Stimulated activated CD8-positive, alpha-beta memory T cell treated with anti-CD3 and anti-CD28 coated beads, Interleukin-4, amount 100 ng/mL, for 4 hours (primary cell): ENCODE measurements at regions not wholly inside any gene's neighbourhood (a gene's known extent, or its start where the extent isn't known, plus 50 kb on each side); places are given as distances from the start of the nearest gene placed in this dataset.
"Not testable (repeated sequence)": the region's sequence is repeated elsewhere in the genome, so short reads cannot be mapped to it uniquely, and the experiment has no call there.

ENCODE experiments used
- DNase-seq, 2 donors: peaks; one replicate each; pipeline ENCODE4 v3.0.0-alpha.2; 2020; ENCODE audit warnings: low read depth in 2 of 2, low spot score in 1 of 2

- no peak for DNase-seq
Measured at GRCh38 chr12:67455236-67455635, 186.1 kb downstream of the CAND1 start.

DNA sequence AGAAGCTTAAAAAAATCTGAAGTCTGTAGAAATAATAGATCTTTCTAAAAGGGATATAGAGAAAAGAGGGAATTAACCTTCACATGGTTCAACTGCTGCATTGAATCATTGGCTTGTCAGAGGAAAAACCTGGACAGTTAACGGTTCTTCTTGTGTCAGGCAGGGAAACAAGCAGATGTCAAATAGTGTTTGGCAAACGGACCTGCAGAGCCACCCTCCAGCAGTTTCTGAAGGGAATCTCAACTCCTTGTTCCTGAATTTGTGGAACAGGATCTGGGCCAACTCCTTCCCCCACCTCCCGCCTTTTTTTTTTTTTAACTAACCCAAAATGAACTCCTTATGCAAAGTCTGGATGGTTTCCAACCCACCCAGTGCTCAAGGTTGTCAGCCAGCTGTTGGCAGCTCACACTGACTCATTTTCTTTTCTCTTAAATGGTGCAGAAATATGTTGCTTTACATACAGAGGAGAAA is 187.3 kb downstream of the CAND1 start:
- no peak for DNase-seq

DNA sequence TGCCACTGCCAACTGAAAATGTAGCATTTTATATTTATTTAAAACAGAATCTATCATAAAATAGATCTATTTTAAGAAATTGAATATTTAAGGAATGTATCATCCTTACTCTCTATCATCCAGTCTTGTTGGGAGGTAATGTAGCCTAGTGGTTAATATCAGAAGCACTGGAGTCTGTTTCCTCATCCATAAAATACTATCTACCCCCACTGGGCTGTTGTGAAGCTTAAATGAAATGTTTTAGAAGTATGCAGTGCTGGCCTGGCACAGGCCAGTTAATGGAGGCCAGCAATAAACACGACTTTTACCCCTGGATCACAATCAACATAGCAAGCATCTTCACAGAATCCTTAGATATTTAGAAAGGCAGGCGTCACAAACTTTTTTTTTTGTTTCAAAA is 188.0 kb downstream of the CAND1 start:
- DNase-seq, result no peak

DNA sequence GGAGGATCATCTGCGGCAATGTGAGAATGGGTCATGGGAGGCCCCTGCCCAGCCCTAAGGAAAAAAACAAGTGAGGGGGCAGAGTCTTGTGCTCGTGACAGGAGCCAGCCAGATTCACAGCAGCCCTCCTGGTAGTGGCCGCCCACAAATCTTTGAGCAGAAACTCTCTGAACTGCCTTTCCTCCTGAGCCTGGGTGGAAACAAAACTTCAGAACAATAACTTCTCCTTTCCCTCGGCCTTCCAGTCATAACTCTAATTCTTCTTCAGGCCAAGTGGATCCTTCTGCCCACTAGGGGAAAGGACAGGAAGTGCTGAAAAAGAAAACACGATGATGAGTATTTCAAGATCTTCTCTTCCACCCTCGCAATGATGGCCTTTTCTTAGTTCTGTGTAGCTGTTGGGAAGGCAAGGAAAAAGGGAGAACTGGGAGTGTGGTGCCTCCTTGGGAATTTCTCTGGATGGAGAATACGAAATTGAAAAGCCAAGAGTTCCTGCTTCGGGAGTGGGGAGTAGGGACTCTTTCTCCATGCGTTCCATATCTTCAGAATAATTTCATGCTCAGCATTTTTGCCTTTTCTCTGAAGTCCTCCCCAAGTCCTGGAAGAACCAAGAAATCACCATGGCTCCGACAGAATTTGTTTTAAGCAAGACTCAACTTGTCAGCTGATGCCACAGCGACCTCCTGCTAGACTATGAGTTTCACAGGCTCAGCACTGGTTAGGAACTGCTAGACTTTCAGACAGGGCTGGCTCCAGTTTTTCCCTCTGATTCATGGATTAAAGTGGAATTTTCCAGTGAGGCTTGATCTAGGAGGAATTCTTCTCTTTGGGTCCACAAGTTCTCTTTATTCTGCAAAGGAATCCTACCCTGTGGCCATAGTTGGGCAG is 188.9 kb downstream of the CAND1 start:
- DNase-seq, result no peak

- no peak for DNase-seq
Measured at GRCh38 chr12:67459173-67459572, 189.4 kb upstream of the DYRK2 start.

- DNase-seq, result no peak
Measured at GRCh38 chr12:67459578-67459977, 189.0 kb upstream of the DYRK2 start.

- no peak for DNase-seq
Measured at GRCh38 chr12:67460388-67460787, 188.2 kb upstream of the DYRK2 start.

DNA sequence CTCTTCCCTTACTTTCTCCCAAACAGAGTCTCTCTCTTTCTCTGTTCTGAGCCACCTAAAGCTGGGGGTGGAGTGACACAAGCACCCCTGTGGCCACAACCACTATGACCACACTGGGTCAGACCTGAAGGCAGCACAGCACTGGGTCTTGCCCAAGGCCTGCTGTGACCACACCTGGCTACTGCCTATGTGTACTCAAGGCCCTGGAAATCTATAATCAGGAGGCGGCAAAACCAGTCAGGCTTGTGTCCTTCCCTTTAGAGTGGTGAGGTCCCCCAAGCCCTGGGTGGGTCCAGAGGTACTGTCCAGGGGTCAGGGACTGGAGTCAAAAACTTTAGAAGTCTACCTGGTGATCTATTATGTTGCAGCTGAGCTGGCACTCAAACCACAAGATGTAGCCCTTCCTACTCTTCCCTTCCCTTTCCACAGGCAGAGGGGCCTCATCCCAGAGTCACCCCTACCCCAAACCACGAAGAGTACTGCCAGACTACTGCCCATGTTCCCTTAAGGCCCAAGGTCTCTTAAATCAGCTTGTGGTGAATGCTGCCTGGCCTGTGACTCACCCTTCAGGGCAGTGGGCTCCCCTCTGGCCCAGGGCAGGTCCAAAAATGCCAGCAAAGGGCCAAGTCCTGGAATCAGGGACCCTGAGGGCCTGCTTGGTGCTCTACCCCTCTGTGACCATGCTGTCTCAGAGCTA is 179.8 kb upstream of the DYRK2 start:
- no peak for DNase-seq

DNA sequence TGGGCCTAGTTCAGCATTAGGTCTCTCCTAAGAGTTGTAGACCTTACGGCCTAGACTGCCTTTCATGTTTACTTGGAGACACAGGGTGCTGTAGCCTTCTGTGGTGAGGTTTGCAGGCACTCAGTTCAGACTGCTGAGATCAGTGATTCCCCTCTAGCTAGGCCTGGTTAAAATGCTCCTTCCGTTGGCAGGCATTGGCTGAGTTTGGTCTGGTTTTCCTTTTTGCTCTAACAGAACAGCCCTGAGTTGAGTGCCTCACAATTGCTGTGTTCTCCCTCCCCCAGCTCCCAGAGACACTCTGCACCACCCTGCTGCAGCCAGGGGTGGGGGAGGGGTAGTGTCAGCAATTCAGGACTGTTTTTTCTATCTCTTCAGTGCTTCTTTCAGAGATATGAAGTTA is 178.9 kb upstream of the DYRK2 start:
- DNase-seq, result no peak

GRCh38 chr12:67471810-67472209 is 176.7 kb upstream of the DYRK2 start:
- DNase-seq, result no peak

DNA sequence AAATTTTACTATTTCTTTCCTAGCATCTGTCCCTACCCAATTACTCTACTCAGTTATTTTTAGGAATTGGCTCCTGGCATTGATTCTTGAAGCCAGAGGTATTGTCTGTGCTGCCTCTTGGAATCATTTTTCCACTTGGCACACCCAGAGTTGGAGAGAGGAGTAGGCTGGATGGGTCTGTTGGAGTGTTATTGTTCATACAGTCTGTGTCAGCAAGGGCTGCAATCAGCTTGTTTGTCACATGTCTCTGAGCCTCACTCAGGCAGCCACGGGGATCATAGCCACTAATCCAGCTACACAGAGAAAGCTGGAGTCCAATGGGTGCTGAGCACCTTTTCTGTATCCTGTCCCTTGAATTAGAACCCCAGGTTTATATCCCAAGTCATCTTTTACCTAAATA is 176.0 kb upstream of the DYRK2 start:
- no peak for DNase-seq

- no peak for DNase-seq
Measured at GRCh38 chr12:67474934-67475620, 173.5 kb upstream of the DYRK2 start.

- no peak for DNase-seq
Measured at GRCh38 chr12:67475725-67476124, 172.8 kb upstream of the DYRK2 start.

GRCh38 chr12:67477681-67478265 is 170.8 kb upstream of the DYRK2 start:
- no peak for DNase-seq

- DNase-seq, result peak; percentile 32 to 43
Measured at GRCh38 chr12:67482751-67483661, 165.5 kb upstream of the DYRK2 start.

DNA sequence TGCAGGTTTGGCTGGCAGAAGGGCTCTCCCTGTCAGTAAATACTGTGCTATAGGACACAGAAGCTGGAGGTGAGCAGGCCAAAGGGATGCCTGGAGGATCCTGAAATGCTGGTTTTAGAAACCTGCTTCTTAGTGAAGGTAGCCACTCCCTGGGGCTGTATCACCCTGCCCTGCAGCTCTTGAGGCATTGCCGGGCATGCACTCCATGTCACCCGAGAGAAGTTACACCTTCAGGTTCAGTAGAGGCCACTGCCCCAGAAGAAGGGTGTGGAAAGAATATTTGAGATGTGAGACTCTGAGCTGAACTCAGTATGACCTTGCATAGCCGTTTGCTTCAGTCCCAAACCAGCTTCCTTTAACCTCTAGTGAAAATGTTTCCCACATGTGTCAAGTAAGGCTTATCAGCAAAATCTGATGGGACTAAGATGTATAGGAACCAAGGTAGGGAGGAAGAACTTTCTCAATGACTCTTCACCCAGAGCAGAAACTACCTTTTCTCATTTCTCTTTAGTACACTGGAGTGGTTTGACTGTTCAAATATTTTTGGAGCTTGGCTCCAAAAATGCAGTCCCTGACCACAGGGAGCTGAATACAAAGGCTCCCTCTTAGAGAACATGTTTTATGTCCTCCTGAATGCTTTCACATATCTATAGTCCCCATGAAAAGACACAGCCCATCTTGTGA is 164.5 kb upstream of the DYRK2 start:
- DNase-seq, result no peak

DNA sequence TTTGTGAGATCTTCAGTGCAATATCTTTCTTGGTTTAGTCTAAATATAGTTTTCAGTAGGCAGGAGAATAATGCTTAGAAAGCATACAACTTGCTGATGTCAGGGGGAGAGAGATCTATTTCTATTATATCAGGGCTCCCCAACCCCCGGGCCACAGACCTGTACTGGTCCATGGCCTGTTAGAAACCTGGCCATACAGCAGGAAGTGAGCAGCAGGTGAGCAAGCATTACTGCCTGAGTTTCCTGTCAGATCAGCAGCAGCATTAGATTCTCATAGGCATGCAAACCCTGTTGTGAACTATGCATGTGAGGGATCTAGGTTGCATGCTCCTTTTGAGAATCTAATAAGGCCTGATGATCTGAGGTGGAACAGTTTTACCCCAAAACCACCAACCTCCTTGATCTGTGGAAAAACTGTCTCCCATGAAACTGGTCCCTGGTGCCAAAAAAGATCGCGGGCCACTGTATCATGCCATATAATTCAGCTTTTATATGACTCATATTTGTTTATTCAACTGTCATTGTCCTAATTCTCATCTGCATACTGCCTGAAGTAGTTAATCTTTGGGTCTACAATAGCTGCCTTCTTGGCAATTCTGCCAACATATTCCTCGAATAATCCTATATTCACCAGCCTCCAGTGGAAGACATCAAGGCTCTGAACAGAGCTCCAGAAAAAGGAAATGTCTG is 163.6 kb upstream of the DYRK2 start:
- no peak for DNase-seq

GRCh38 chr12:67486671-67487070 is 161.9 kb upstream of the DYRK2 start:
- DNase-seq, result no peak

DNA sequence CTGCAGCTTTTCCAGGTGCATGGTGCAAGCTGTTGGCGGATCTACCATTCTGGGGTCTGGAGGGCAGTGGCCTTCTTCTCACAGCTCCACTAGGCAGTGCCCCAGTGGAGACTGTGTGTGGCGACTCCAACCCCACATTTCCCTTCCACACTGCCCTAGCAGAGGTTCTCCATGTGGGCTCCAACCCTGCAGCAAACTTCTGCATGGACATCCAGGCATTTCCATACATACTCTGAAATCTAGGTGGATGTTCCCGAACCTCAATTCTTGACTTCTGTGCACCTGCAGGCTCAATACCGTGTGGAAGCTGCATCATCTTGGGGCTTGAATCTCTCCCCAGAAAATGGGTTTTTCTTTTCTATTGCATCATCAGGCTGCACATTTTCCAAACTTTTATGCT is 160.2 kb upstream of the DYRK2 start:
- not testable (repeated sequence) for DNase-seq
